Keratinocyte (primary cell): ENCODE measurements at regions not wholly inside any gene's neighbourhood (a gene's known extent, or its start where the extent isn't known, plus 50 kb on each side); places are given as distances from the start of the nearest gene placed in this dataset.

ENCODE experiments used
- DNase-seq: peaks from one replicate; pipeline ENCODE4 v3.0.0-alpha.2; 2011; ENCODE audit warnings: low read depth, missing footprints, low spot score
- FAIRE-seq: peaks from 2 replicates; lab custom pipeline; 2011; peaks lifted over from hg19 to GRCh38; lab: Jason Lieb, UNC
- H2AFZ ChIP-seq: 2 replicates; pipeline ENCODE4 v1.6.0; 2012; ENCODE audit warnings: low read length, control low read depth, inconsistent platforms; ENCODE audit not compliant: control insufficient read depth
- H3K27ac ChIP-seq: 2 replicates; pipeline ENCODE4 v1.5.1; 2011; ENCODE audit warnings: low read length; ENCODE audit not compliant: control insufficient read depth, insufficient read depth
- H3K27me3 ChIP-seq: 3 replicates; pipeline ENCODE4 v1.6.0; 2011; ENCODE audit warnings: low read length; ENCODE audit not compliant: control insufficient read depth, insufficient read depth; ENCODE audit errors: extremely low read depth
- H3K36me3 ChIP-seq, 2 experiments: 2 replicates in 1 of 2; 3 replicates in 1 of 2; pipeline ENCODE4 v1.5.1; 2011; ENCODE audit warnings: low read length in 2 of 2, mild to moderate bottlenecking in 1 of 2; ENCODE audit not compliant: control insufficient read depth in 2 of 2, insufficient read depth in 2 of 2; ENCODE audit errors: extremely low read depth in 1 of 2
- H3K4me1 ChIP-seq: 3 replicates; pipeline ENCODE4 v1.5.1; 2011; ENCODE audit warnings: low read length; ENCODE audit not compliant: control insufficient read depth, insufficient read depth; ENCODE audit errors: extremely low read depth
- H3K4me2 ChIP-seq: 3 replicates; pipeline ENCODE4 v1.6.0; 2011; ENCODE audit warnings: low read depth, low read length; ENCODE audit not compliant: control insufficient read depth, insufficient read depth; ENCODE audit errors: extremely low read depth
- H3K4me3 ChIP-seq, 3 experiments: fragments of 200-600 bp in 1 of 3; sonication (generic) in 1 of 3; 2 replicates in 2 of 3; 3 replicates in 1 of 3; pipeline ENCODE4 v1.5.1; 2011 to 2016; ENCODE audit warnings: low read length in 3 of 3, mild to moderate bottlenecking in 3 of 3, control low read depth in 2 of 3, inconsistent platforms in 1 of 3, low read depth in 1 of 3, mixed read lengths in 1 of 3, mixed run types in 1 of 3, moderate library complexity in 1 of 3; ENCODE audit not compliant: control insufficient read depth in 2 of 3, insufficient read depth in 2 of 3; ENCODE audit errors: extremely low read depth in 1 of 3
- H3K79me2 ChIP-seq: 2 replicates; pipeline ENCODE4 v1.6.0; 2012; ENCODE audit warnings: low read length; ENCODE audit not compliant: control insufficient read depth, insufficient read depth
- H3K9ac ChIP-seq: 3 replicates; pipeline ENCODE4 v1.6.0; 2011; ENCODE audit warnings: low read length; ENCODE audit not compliant: control insufficient read depth, insufficient read depth; ENCODE audit errors: extremely low read depth
- H3K9me1 ChIP-seq: 3 replicates; pipeline ENCODE4 v1.6.0; 2011; ENCODE audit warnings: low read length; ENCODE audit not compliant: control insufficient read depth, insufficient read depth; ENCODE audit errors: extremely low read depth
- H3K9me3 ChIP-seq: 2 replicates; pipeline ENCODE4 v1.5.1; 2012; ENCODE audit warnings: low read depth, low read length; ENCODE audit not compliant: control insufficient read depth
- H4K20me1 ChIP-seq: 3 replicates; pipeline ENCODE4 v1.6.0; 2011; ENCODE audit warnings: low read length; ENCODE audit not compliant: control insufficient read depth, insufficient read depth; ENCODE audit errors: extremely low read depth
- CTCF ChIP-seq, 3 experiments: IDR thresholded peaks in 1 of 3; conservative IDR thresholded peaks in 1 of 3; optimal IDR thresholded peaks in 1 of 3; 2 replicates in 2 of 3; 3 replicates in 1 of 3; pipeline versions ENCODE3 to v1.5.1; 2011; ENCODE audit warnings: low read length in 3 of 3, mild to moderate bottlenecking in 3 of 3, moderate library complexity in 2 of 3, control low read depth in 1 of 3, inconsistent platforms in 1 of 3; ENCODE audit not compliant: insufficient read depth in 2 of 3; ENCODE audit errors: extremely low read depth in 1 of 3
- EZH2 ChIP-seq: IDR thresholded peaks from one replicate; pipeline ENCODE4 v1.6.1; 2012; ENCODE audit warnings: inconsistent platforms, mild to moderate bottlenecking, low read length, moderate library complexity
- dilution Hi-C: fragments of 300-500 bp; cut with MboI; formaldehyde crosslinking; loops from one replicate; pipeline ENCODE4 v1.7.0; 2020; ENCODE audit warnings: low sequenced_read_pairs; ENCODE audit not compliant: extremely low pct_ligation_motif_present

- FAIRE-seq (no peak), DNase-seq (no peak)
- Histone ChIP-seq H3K4me1 (no peaks in the 10 kb centered on the region), H3K27ac (no peak overlapping the region), H3K9me3 (no peaks in the 10 kb centered on the region), H3K4me2 (no peak overlapping the region), H4K20me1 (no peaks in the 10 kb centered on the region), H3K27me3 (no peaks in the 10 kb centered on the region), H3K4me3 (no peak overlapping the region), H3K9me1 (no peaks in the 10 kb centered on the region), H3K36me3 (no peaks in the 10 kb centered on the region), H3K9ac (no peak overlapping the region), H2AFZ (no peak overlapping the region), H3K79me2 (no peaks in the 10 kb centered on the region)
- dilution Hi-C loops: no loop called here
- no peak for TF ChIP-seq EZH2
- no peak for TF ChIP-seq CTCF (optimal IDR thresholded peaks at IDR 0.05 in 1 of 3, IDR thresholded peaks at IDR 0.05 in 1 of 3, conservative IDR thresholded peaks at IDR 0.05 in 1 of 3; ENCODE audit: extremely low read depth in 1 of 3, insufficient read depth in 2 of 3, low read length in 3 of 3)
Measured at GRCh38 chr5:85823462-85824426, 794.0 kb upstream of the COX7C start.

GRCh38 chr5:85838781-85839180 lies 779.0 kb upstream of the COX7C start:
- Histone ChIP-seq H3K27ac (no peak overlapping the region), H3K9ac (no peak overlapping the region), H3K9me1 (no peaks in the 10 kb centered on the region), H3K4me3 (no peak overlapping the region), H3K36me3 (no peaks in the 10 kb centered on the region), H3K4me1 (no peaks in the 10 kb centered on the region), H3K9me3 (no peaks in the 10 kb centered on the region), H3K27me3 (no peaks in the 10 kb centered on the region), H2AFZ (no peak overlapping the region), H3K4me2 (no peak overlapping the region), H4K20me1 (no peaks in the 10 kb centered on the region), H3K79me2 (no peaks in the 10 kb centered on the region)
- TF ChIP-seq CTCF (optimal IDR thresholded peaks at IDR 0.05 in 1 of 3, IDR thresholded peaks at IDR 0.05 in 1 of 3, conservative IDR thresholded peaks at IDR 0.05 in 1 of 3; ENCODE audit: extremely low read depth in 1 of 3, insufficient read depth in 2 of 3, low read length in 3 of 3): no peak
- no peak for TF ChIP-seq EZH2
- dilution Hi-C loops: no loop called here
- DNase-seq: no peak
- no peak for FAIRE-seq
